H1 (cell line): ENCODE measurements at regions not wholly inside any gene's neighbourhood (a gene's known extent, or its start where the extent isn't known, plus 50 kb on each side); places are given as distances from the start of the nearest gene placed in this dataset.

Experiments used
- BACH1 ChIP-seq: IDR thresholded peaks from 2 replicates; pipeline ENCODE4 v1.6.1; 2012; ENCODE audit warnings: low read length, improper control_type of control experiment
- CEBPB ChIP-seq: IDR thresholded peaks from 2 replicates; pipeline ENCODE4 v1.6.1; 2012; ENCODE audit warnings: low read depth, low read length
- JUN ChIP-seq: IDR thresholded peaks from 2 replicates; pipeline ENCODE4 v1.6.1; 2011; ENCODE audit warnings: low read depth, mild to moderate bottlenecking, improper control_type of control experiment, low read length
- JUND ChIP-seq: IDR thresholded peaks from 2 replicates; pipeline ENCODE4 v1.6.1; 2011; ENCODE audit warnings: mild to moderate bottlenecking, improper control_type of control experiment, low read length
- POLR2A ChIP-seq, 2 experiments: IDR thresholded peaks; 1 replicate in 1 of 2; 2 replicates in 1 of 2; pipeline ENCODE4 v1.6.1; 2011; ENCODE audit warnings: low read depth in 2 of 2, low read length in 2 of 2, mild to moderate bottlenecking in 2 of 2; ENCODE audit errors: control extremely low read depth in 1 of 2
- RFX5 ChIP-seq: IDR thresholded peaks from 2 replicates; pipeline ENCODE4 v1.6.1; 2011; ENCODE audit warnings: low read depth, low read length, improper control_type of control experiment, borderline replicate concordance
- TBP ChIP-seq: IDR thresholded peaks from 2 replicates; pipeline ENCODE4 v1.6.1; 2011; ENCODE audit warnings: low read depth, low read length, improper control_type of control experiment
- TF ChIP-seq, protein P1 (sequence below), 3 experiments: IDR thresholded peaks; 1 replicate in 2 of 3; 2 replicates in 1 of 3; pipeline versions ENCODE4 v1.5.1 to v1.6.1; 2011; ENCODE audit warnings: low read length in 3 of 3, mild to moderate bottlenecking in 3 of 3, inconsistent platforms in 2 of 3, low read depth in 1 of 3, moderate library complexity in 1 of 3; ENCODE audit not compliant: insufficient read depth in 1 of 3; ENCODE audit errors: control extremely low read depth in 1 of 3
- TF ChIP-seq, protein P2 (sequence below): IDR thresholded peaks from 2 replicates; pipeline ENCODE4 v1.6.1; 2012; ENCODE audit warnings: low read length, inconsistent platforms

DNA sequence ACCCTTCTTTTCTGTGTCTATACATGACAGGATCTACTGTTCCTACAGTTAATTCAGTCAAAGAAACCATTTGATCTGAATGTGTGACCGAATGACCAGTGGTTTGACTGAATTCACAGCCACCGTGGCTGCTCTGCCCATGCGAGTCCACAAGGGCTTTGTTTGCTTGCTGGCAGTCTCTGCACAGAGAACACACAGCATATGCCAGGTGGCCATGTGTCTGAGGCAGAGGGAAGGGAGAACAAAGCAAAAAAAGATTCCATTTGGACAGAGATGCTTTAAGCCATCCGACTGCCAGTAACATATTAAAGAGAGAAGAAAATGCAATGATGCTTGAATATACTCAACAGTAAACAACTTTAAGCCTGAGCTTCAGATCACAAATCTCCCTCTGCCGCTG, 737.8 kb upstream of the CXADR start:
- TF ChIP-seq JUND: no peak
- TF ChIP-seq, protein P1, sequence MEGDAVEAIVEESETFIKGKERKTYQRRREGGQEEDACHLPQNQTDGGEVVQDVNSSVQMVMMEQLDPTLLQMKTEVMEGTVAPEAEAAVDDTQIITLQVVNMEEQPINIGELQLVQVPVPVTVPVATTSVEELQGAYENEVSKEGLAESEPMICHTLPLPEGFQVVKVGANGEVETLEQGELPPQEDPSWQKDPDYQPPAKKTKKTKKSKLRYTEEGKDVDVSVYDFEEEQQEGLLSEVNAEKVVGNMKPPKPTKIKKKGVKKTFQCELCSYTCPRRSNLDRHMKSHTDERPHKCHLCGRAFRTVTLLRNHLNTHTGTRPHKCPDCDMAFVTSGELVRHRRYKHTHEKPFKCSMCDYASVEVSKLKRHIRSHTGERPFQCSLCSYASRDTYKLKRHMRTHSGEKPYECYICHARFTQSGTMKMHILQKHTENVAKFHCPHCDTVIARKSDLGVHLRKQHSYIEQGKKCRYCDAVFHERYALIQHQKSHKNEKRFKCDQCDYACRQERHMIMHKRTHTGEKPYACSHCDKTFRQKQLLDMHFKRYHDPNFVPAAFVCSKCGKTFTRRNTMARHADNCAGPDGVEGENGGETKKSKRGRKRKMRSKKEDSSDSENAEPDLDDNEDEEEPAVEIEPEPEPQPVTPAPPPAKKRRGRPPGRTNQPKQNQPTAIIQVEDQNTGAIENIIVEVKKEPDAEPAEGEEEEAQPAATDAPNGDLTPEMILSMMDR (IDR thresholded peaks at IDR 0.05; ENCODE audit: control extremely low read depth in 1 of 3, insufficient read depth in 1 of 3, low read depth in 1 of 3, low read length in 3 of 3): no peak
- TF ChIP-seq RFX5: no peak
- TF ChIP-seq TBP: no peak
- TF ChIP-seq, protein P2, sequence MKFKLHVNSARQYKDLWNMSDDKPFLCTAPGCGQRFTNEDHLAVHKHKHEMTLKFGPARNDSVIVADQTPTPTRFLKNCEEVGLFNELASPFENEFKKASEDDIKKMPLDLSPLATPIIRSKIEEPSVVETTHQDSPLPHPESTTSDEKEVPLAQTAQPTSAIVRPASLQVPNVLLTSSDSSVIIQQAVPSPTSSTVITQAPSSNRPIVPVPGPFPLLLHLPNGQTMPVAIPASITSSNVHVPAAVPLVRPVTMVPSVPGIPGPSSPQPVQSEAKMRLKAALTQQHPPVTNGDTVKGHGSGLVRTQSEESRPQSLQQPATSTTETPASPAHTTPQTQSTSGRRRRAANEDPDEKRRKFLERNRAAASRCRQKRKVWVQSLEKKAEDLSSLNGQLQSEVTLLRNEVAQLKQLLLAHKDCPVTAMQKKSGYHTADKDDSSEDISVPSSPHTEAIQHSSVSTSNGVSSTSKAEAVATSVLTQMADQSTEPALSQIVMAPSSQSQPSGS: no peak
- TF ChIP-seq POLR2A (IDR thresholded peaks at IDR 0.05; ENCODE audit: control extremely low read depth in 1 of 2, low read depth in 2 of 2, low read length in 2 of 2): no peak
- TF ChIP-seq CEBPB: no peak
- TF ChIP-seq BACH1: no peak
- no peak for TF ChIP-seq JUN
